ENCODE measurements at regions not wholly inside any gene's neighbourhood (a gene's known extent, or its start where the extent isn't known, plus 50 kb on each side); places are given as distances from the start of the nearest gene placed in this dataset.

DNA sequence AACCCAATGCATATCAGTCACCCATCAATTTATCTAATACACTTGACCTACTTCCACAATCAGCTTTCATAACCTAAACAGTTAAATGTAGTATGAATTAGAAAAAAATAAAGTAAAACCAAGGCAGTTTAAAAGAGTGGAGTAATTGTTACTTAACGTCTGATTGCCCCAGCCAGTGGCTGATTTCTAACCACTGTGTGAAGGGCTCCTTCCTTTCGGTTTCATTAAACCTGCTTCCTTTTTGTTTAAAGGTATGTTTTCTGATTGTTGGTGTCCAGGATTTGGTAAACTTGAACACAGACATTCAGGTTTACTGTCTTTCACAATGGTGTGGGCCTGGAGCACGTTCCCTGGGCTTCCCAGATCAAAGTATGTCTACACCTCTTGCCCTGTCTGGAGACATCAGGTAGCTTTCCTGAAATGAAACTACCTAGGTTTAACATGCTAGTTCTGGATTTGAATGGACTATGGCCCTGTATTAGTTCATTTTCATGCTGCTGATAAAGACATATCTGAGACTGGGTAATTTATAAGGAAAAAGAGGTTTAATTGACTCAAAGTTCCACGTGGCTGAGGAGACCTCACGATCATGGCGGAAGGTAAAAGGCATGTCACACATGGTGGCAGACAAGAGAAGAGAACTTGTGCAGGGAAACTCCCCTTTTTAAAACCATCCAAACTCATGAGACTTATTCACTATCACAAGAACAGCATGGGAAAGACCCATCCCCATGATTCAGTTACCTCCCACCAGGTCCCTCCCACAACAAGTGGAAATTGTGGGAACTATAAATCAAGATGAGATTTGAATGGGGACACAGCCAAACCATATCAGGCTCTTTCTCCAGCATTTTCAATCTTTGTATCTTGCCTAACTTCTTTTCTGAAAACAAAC lies 605.2 kb upstream of the ID2 start:
- no peak for DNase-seq

DNA sequence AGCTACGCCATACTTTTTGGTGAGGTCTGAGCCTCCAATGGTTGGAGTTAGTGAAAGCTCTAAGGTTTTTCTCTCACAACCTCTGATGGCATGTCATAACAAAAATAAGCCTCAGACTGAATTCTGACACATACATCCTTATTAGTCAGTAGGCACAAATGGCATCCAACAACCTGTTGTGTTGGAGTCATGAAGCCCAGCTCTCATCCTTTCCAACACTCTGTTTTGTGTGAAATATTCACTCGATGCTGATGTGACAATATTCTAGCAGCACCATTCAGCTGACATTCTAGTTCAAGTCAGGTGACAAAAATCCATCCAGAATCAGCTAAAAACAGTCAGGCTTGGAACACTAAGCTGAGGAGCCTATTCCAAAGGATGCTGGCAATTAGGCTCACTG lies 603.2 kb upstream of the ID2 start:
- DNase-seq: no peak

DNA sequence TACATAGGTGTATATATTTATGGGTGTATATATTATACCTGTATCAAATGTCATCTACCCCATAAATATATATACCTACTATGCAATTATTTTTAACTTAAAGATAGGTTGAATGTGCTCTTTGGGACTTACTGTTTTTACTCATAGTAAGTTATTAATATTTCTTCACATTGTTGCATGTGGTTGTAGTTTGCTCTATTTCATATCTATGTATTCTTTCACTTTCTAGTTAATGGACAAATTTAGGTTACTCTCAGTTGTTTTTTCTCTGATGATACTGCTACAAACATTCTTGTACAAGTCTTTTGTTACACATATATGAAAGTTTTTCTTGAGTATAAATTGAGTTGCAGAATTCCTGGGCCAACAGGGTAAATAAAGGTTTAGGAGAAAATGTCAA lies 601.8 kb upstream of the ID2 start:
- DNase-seq: no peak

DNA sequence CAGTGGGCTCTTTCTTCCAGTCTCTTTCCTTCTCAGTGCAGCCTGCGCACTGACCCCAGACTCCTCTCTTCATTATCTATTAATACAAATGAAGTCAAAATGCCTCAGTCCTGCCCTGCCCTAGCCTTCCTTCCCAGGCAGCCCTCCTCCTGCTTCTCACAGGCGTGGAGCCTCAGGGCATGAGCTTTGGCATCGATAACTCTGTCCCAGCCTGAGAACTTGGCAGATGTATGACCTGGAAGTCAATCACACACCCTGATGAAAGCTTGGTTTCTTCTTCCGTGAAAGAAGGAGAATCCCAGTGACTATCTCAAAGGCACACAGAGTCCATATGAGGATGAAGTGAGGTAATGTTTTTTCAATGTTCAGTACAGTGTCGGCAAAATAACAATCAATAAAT lies 600.7 kb upstream of the ID2 start:
- no peak for DNase-seq

DNA sequence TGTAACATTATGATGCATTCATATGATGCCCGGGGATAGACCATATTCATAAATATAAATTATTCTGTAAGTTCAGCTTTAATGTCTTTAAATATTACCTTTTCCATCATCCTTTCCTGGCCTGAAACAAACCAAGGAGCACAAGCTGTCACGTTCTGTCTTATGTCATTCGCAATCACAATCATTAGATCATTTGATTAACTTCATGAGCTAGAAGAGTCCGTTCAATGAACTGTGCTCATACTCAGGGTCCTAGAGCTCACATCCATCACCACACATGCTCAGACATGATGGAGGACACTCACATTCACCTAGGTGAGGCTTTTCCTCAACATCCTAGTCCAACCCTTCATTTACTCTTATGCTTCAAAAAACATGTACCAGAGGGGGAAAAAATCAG lies 599.0 kb upstream of the ID2 start:
- no peak for DNase-seq

DNA sequence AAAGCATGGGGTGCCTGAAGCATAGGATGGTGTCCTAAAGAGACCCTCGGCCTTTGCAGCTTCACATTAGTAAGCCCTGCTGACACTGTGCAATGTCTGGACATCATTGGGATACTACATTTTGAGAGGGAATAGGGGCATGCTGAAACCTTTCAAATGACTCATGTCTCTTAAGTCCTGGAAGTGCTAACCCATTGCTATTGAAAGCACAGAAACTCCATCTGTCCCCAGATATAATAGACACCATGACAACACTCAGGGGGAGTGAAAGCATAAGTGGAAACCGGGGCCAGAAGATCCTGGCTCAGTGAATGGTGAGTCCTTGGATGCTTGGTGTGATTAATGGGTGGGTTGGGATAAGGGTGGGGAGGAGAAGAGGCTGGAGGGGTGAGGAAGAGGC lies 595.5 kb upstream of the ID2 start:
- no peak for DNase-seq

DNA sequence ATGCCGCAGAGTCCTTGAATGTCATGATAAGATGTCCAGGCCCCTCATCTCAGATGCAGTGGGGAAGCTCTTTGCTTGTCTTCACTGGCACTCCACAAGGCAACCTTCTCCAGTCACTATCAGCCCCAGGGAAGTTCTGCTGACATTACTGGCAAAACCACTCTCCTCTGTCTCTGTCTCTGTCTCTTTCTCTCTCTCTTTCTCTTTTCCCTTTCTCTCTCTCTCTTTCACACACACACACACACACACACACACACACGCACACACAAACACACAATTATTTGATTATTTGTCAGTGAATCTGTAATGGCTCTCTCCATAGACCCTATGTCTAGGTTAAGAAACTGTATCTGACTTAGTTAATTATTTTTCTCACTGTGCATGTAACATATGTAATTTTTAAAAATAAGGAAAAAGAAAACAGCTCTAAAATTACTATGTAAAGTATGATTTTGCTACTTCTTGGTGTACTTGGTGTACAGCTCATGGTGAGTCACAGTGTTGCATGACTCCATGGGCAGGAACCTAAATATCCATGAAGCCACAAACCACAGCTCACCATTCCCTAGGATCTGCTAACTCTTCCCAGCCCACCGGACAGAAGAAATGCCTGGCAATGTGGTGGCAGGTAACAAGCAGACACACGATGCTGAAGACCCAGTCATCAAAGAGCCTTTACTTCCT lies 594.9 kb upstream of the ID2 start:
- DNase-seq: no peak

DNA sequence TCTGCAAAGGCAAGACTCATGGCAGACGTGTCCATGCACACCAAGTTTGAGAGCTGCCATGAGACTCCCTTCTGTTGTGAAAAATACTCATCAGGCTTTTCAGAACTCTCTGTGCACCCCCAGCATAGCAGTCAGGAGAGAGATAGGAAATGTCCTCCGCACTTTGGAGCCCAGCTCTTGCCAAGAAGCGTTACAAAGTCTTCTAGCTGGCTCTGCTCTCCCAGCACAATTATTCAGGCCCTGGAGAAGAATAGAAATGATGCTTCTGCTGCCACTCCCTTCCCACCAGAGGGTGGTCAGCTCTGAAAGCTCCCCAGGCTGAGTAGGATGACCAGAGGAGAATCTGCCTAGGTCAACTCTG lies 594.4 kb upstream of the ID2 start:
- DNase-seq: no peak

DNA sequence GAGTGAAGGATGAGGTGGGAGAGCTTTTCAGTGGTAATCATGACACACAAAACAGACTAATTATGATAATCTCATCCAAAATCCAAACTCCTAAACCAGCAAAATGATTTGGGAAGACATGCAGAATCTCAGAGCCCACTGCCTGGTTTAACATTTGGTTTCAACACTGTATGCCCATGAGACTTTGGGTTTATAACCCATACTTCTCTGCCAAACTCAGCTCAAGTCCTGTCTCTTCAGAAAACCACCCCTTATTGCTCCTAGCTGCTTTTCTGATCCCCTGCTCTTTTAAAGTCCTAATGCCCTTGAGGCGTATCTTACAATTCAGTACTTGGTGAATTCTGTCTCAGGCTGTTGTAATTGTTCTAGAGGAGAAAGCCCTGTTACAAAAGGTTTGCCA lies 593.0 kb upstream of the ID2 start:
- DNase-seq: no peak

DNA sequence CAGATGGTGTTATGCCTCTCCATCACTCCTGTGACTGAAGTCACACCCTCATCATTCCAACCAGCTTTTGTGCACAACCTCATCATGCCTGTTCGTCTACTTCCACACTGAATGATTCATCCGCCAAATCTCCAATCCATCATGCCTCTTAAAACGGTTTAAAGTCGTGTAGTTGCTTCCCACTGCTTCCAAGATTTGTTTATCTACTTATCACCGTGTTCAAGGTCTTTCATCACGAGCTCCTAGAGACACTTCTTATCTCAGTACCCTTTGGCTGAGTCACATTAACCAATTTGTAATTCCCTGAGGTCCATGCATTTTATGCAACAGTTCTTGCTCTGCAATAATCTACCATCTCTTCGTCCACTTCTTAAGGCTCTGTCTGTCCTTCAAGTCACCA lies 592.3 kb upstream of the ID2 start:
- no peak for DNase-seq

DNA sequence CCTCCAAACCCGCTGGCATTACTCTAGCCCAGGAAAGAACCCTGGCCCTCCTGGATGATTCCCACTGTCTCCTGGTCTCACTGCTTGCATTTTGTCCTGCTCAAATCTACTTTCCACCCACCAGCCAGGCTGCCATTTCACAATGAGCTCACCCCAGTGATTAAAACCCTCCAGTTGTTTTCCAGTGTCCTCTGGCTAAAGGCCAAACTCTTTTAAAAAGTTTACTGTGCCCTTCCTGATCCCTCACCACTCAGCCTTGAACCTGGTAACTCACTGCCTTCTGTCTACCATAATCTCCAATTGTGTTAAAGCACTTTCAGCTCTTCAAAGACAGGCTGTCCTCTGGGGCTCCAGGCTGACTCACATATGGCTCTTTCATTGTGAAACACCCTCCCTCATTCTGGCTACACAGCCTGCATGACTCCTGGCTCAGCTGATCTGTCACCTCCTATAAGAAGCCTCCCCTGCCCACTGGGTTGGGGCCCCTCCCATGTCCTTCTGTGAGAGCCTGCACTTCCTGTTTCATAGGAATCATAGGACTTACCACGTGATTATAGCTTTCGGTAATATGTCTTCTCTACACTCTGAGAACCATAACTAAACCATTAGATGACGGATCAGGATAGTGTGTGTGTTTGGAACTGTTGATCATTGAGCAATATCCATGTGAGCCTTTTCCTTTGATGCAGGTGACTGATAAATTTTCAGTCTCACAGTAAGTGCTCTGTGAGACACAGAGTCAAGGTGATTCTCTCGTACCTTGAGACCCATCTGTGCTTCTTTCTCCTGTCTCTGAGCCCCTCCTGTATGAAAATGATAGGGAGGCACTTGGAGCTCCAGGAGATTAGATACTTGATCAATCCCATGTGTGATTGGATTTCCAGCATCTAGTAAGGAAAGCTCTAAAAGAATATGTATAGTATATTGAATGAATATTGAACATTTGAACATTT lies 590.8 kb upstream of the ID2 start:
- DNase-seq: no peak

DNA sequence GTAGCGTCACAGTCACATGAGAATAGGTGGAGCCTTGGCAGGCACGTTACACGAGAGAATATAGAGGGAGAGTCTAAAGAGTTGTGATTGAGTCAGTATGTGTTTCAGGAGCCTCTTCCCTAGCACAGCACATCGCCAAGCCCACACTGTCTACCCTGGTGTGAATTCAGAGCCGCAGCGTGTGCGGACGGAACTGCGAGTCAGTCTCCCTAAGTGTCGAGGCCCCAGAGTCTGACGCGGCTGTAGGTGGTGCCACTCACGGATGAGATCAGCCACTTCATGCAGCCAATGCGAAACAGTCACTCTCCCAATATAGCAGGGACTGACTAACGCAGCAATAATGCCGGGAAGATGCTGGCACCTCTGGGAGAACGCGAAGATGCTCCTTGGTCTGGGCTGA lies 587.3 kb upstream of the ID2 start:
- DNase-seq: no peak

DNA sequence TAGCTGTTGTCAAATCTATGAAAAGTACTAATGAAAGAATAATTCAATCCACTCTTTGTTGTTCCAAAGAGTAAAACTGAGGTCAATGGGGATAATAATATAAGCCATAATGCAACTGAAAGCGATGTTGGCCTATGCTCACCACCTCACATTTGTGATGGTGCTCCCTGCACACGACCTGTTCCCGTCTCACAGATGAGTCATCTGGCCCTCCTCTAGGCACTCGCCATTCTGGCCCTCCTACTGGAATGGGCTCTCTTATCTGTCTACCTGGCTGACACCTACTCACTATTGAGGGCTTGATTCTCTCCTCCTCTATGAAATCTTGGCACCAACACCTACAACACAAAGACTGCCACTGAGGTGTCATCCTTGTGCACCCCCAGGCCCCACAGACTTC lies 585.9 kb upstream of the ID2 start:
- DNase-seq: no peak

DNA sequence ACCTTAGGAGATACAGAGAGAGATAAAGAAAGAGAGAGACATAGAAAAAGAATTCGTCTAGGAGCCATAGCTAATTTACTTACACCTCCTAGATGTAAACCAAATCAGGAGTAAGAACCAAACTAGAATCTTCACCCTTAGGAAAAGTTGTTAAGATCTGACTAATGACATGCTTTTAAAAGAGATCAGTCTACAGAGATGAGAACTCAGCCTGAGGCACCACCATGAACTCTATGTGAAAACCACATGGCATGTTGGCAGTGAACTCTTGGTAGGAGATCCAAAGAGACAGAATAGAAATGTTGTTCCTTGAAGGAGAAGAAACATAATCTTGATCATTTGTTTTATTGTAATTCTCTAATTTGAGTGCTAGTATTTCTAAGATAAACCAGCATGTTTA lies 585.4 kb upstream of the ID2 start:
- no peak for DNase-seq

DNA sequence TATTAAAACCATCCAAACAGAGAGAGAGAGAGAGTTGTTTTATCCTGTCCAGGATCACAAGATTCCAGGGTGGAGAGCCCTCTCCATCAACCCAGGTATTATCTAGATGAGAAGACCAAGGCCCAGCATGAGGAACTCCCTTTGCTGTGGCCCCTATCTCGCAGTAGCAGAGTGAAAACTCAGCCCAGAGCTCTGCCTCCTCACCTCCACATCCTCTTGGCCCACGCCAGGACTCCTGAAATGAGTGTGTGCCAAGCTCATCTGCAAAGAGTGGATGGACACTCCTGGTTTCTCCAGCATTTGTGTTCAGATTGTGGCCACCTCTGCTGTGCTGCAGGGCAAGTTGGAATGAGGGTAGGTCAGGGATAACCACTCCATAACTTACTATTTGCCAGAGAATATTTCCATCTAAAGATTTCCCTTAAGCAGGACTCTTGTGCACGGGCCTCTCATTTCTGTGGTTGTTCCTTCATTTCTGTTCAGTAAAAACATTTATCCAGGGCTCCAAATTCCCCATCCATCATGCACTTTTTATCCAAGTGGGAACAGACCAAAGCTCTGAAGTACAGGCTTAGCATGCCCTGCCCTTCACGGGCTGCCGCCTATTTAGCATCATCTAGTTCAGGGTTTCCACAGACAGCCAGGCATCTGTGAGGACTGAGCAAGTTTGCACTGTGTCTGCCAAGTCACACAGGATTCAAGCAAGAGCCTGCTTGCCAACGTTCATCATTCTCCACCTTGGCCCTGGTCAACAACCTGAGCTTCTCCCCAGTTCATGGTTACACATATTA lies 583.2 kb upstream of the ID2 start:
- no peak for DNase-seq

DNA sequence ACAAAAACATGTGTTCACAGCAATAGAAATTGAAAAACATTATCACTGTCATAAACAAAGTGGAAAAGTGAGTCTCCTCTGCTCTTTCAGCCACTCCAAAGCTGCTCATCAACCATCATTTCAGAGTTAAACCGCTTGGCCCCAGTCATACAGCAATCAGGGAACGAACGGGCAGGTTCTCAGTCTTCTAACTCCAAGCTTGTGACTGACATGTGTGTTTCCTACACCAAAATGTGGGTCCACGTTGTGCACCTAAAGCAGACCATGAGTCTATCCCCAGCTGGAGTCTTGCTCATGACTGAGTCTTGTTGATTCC lies 582.6 kb upstream of the ID2 start:
- DNase-seq: no peak

DNA sequence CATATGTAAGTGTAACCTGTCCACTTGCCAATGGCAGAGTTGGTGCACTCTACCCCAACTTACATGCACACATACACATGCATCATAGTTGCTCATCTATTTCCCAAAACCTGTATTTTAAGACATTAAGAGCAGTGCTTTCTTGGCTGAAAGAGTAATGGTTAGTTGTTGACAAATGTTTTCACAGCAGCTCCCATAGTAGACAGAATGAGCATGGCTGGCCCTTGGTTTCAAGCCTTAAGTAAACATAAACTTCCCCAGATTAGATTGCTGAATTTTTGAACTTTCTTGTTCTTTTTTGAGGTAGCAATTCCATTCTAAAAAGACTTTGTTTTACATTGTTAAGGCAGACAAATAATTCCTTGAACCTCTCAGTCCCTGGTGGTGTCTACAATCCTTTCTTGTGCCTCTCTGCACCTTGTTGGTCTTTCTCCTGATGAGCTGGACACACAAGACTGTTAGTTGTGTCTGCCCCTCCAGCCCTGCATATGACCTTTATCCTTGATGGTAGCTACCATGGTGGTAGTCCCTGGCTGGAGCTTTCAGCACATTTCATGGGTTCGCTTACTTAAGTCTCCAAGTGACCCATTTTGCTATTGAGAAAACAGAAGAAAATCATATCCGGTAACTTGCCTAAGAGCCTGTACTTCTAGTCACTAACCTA lies 580.1 kb upstream of the ID2 start:
- no peak for DNase-seq

DNA sequence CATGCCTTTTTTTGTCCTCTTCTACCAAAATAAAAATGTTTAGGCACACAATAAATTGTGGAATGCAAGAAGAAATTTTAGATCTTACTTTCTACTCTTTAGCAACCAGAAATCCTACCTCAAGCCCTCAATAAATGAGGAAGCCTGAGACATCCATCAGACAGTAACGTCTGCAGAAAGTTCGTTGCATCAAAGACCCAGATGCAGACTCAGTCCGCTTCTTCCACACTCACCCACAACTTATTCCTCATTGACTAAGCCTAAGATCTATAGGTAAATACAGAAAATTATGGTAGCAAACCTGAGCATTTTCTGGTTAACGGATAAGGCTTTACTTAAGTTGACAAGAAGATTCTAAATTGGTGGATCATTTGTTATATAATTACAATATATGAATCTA lies 579.4 kb upstream of the ID2 start:
- no peak for DNase-seq

DNA sequence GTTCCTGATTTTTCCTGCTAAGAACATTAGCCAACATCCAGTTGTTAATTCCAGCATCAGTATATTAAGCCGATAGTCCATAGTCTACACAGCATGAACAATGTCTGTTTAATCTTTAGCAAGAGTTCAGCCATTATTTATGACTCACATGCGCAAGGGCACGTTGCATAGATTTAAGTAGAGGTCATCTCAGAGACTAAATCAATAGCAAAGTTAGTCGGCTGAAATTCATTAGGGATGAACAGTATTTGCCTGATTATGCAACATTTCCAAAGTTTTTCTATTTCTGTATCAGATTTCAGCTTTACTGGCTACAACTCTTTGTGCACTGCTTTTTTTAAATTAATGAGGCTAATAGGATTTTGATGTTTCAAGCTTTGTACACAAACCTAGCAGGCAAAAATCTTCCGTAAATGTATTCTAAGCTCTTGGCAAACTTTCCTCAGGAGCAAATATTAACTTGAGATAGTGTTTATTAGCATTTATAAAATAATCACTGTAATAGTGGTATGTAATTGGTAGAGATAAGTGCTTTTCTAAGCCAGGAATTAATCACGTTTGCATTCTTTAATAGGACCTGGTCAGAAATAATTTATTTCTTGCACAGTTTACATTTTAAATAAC lies 578.7 kb upstream of the ID2 start:
- DNase-seq: peak; percentile 37

DNA sequence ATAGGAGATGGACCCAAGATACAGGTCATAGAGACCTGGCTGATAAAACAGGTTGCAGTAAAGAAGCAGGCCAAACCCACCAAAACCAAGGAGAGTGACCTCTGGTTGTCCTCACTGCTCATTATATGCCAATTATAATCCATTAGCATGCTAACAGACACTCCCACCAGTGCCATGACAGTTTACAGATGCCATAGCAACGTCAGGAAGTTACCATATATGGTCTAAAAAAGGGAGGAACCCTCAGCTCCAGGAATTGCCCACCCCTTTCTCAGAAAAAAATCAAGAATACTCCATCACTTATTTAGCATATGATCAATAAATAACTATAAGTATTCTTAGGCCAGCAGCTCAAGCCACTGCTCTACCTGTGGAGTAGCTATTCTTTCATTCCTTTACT lies 574.7 kb upstream of the ID2 start:
- DNase-seq: no peak

DNA sequence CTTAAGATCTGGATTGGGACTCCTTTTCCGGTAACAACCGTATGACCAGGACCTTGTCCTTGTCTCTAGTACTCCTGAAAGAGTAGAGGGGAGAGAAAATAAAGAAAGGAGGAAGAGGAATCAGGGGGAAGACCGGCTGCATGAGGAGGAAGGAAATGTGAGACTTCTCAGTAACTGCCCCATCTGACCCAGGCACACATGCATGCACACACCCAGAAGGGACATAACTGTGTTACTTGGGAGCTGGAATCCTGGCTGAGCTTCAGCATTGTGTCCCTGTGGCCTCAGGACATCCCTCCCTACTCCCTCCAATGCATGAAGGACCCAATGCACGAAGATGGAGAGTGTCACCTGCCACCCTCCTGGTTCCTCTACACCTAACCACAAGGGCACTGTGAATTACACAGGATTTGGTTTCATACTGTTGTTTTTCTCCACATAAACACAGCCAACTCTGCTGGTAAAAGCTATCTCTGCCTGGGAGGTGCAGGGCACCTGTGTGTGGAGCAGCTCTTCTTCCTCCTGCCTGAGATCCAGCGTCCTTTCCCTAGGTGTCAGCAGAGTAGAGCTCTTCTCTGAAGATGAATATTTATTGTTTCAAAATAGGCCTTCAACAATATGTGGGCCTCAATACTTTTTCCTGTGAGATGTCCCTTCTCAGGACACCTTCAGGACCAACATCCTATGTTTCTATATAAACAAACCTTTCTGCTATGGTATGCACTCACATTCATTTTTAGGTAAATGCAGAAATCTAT lies 574.1 kb upstream of the ID2 start:
- DNase-seq: no peak

Data from NCI-H1105 (cell line).